ENCODE measurements at regions not wholly inside any gene's neighbourhood (a gene's known extent, or its start where the extent isn't known, plus 50 kb on each side); places are given as distances from the start of the nearest gene placed in this dataset.

DNA sequence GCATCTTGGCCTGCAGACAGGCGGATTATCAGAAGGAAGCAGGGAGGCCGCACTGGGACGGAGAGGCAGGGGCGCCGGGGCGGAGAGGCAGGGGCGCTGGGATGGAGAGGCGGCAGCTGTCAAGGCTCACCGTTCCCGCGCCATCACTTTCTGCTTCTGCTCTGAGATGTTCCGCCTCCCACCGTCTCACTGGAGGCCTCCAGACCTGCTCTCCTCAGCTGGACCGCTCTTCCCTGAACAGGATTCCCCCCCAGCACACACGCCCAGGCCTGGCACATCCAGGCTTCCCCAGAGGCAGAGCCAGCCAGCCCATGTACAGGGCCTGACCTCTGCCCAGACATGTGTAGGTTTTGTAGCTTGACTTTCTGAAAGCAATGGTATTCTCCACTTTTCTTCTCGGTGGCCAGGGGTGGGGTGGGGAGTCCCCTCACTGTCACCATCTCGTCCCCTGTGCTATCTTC lies 84.1 kb downstream of the RIPK4 start:
- no peak for ATAC-seq
- no peaks in the 10 kb centered on the region for H3K79me2 ChIP-seq (ENCODE audit: insufficient read depth, low read length)
- ChIA-PET POLR2A (interaction anchor here (2.5 to 5.1 kb wide), 2 partner anchors 24 to 32 kb away, joined by 6 to 55 read pairs; no protein-coding TSS in a partner anchor), CTCF (ENCODE audit: low intra/inter-chr PET ratio, low total read pairs) (no interaction called here)
- no peak overlapping the region for H3K9ac ChIP-seq (ENCODE audit: insufficient read depth, low read depth, low read length)
- H3K27ac ChIP-seq (ENCODE audit: extremely low read length, insufficient read depth, low read length), result no peak overlapping the region
- peaks cover 84% of the 10 kb centered on the region for H3K4me1 ChIP-seq (ENCODE audit: insufficient read depth, low read length)
- no peak overlapping the region for H3K4me2 ChIP-seq (ENCODE audit: low read depth, low read length)
- H2AFZ ChIP-seq (ENCODE audit: low read length), result no peak overlapping the region
- H3K36me3 ChIP-seq (replicated peaks in 1 of 2; ENCODE audit: control insufficient read depth in 1 of 2, insufficient read depth in 2 of 2, low read length in 2 of 2), result no peaks in the 10 kb centered on the region
- no peaks in the 10 kb centered on the region for H4K20me1 ChIP-seq (ENCODE audit: insufficient read depth, low read length)
- 76% methylated on average over 11 of the region's 17 CpGs for WGBS (ENCODE audit: low lambda C conversion rate)
- H3K4me3 ChIP-seq (replicated peaks in 1 of 3; ENCODE audit: insufficient read depth in 1 of 3, low read depth in 2 of 3, low read length in 3 of 3), result no peak overlapping the region
- no peak for DNase-seq (ENCODE audit: low spot score)
- intact Hi-C loops (cut with micrococcal nuclease; ENCODE audit: unreplicated experiment) (no loop called here), in situ Hi-C loops (cut with HindIII; ENCODE audit: extremely low pct_ligation_motif_present, low pct_unique_long_range_greater_than_20kb) (no loop called here)
- TF ChIP-seq, protein P1, sequence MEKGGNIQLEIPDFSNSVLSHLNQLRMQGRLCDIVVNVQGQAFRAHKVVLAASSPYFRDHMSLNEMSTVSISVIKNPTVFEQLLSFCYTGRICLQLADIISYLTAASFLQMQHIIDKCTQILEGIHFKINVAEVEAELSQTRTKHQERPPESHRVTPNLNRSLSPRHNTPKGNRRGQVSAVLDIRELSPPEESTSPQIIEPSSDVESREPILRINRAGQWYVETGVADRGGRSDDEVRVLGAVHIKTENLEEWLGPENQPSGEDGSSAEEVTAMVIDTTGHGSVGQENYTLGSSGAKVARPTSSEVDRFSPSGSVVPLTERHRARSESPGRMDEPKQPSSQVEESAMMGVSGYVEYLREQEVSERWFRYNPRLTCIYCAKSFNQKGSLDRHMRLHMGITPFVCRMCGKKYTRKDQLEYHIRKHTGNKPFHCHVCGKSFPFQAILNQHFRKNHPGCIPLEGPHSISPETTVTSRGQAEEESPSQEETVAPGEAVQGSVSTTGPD (CRISPR knock-in tag; IDR thresholded peaks at IDR 0.05), result no peak
- TF ChIP-seq NFRKB (IDR thresholded peaks at IDR 0.05), result no peak
- TF ChIP-seq, protein P2, sequence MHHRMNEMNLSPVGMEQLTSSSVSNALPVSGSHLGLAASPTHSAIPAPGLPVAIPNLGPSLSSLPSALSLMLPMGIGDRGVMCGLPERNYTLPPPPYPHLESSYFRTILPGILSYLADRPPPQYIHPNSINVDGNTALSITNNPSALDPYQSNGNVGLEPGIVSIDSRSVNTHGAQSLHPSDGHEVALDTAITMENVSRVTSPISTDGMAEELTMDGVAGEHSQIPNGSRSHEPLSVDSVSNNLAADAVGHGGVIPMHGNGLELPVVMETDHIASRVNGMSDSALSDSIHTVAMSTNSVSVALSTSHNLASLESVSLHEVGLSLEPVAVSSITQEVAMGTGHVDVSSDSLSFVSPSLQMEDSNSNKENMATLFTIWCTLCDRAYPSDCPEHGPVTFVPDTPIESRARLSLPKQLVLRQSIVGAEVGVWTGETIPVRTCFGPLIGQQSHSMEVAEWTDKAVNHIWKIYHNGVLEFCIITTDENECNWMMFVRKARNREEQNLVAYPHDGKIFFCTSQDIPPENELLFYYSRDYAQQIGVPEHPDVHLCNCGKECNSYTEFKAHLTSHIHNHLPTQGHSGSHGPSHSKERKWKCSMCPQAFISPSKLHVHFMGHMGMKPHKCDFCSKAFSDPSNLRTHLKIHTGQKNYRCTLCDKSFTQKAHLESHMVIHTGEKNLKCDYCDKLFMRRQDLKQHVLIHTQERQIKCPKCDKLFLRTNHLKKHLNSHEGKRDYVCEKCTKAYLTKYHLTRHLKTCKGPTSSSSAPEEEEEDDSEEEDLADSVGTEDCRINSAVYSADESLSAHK (CRISPR knock-in tag; IDR thresholded peaks at IDR 0.05; ENCODE audit: borderline replicate concordance), result no peak
- TF ChIP-seq NAIF1 (CRISPR knock-in tag; IDR thresholded peaks at IDR 0.05; ENCODE audit: borderline replicate concordance), result no peak
- TF ChIP-seq ZNF569 (CRISPR knock-in tag; IDR thresholded peaks at IDR 0.05; ENCODE audit: borderline replicate concordance), result no peak
- no peak for TF ChIP-seq TCF7 (IDR thresholded peaks at IDR 0.05; ENCODE audit: low read depth)
- TF ChIP-seq, protein P3, sequence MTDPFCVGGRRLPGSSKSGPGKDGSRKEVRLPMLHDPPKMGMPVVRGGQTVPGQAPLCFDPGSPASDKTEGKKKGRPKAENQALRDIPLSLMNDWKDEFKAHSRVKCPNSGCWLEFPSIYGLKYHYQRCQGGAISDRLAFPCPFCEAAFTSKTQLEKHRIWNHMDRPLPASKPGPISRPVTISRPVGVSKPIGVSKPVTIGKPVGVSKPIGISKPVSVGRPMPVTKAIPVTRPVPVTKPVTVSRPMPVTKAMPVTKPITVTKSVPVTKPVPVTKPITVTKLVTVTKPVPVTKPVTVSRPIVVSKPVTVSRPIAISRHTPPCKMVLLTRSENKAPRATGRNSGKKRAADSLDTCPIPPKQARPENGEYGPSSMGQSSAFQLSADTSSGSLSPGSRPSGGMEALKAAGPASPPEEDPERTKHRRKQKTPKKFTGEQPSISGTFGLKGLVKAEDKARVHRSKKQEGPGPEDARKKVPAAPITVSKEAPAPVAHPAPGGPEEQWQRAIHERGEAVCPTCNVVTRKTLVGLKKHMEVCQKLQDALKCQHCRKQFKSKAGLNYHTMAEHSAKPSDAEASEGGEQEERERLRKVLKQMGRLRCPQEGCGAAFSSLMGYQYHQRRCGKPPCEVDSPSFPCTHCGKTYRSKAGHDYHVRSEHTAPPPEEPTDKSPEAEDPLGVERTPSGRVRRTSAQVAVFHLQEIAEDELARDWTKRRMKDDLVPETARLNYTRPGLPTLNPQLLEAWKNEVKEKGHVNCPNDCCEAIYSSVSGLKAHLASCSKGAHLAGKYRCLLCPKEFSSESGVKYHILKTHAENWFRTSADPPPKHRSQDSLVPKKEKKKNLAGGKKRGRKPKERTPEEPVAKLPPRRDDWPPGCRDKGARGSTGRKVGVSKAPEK (CRISPR knock-in tag; IDR thresholded peaks at IDR 0.05; ENCODE audit: borderline replicate concordance), result no peak
- TF ChIP-seq IRF2 (CRISPR knock-in tag; IDR thresholded peaks at IDR 0.05), result no peak
- no peak for TF ChIP-seq RFX5 (IDR thresholded peaks at IDR 0.05; ENCODE audit: low read depth, low read length)
- TF ChIP-seq, protein P4, sequence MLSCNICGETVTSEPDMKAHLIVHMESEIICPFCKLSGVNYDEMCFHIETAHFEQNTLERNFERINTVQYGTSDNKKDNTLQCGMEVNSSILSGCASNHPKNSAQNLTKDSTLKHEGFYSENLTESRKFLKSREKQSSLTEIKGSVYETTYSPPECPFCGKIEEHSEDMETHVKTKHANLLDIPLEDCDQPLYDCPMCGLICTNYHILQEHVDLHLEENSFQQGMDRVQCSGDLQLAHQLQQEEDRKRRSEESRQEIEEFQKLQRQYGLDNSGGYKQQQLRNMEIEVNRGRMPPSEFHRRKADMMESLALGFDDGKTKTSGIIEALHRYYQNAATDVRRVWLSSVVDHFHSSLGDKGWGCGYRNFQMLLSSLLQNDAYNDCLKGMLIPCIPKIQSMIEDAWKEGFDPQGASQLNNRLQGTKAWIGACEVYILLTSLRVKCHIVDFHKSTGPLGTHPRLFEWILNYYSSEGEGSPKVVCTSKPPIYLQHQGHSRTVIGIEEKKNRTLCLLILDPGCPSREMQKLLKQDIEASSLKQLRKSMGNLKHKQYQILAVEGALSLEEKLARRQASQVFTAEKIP (CRISPR knock-in tag; IDR thresholded peaks at IDR 0.05; ENCODE audit: borderline replicate concordance), result no peak
- TF ChIP-seq, protein P5, sequence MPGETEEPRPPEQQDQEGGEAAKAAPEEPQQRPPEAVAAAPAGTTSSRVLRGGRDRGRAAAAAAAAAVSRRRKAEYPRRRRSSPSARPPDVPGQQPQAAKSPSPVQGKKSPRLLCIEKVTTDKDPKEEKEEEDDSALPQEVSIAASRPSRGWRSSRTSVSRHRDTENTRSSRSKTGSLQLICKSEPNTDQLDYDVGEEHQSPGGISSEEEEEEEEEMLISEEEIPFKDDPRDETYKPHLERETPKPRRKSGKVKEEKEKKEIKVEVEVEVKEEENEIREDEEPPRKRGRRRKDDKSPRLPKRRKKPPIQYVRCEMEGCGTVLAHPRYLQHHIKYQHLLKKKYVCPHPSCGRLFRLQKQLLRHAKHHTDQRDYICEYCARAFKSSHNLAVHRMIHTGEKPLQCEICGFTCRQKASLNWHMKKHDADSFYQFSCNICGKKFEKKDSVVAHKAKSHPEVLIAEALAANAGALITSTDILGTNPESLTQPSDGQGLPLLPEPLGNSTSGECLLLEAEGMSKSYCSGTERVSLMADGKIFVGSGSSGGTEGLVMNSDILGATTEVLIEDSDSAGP (CRISPR knock-in tag; IDR thresholded peaks at IDR 0.05; ENCODE audit: borderline replicate concordance), result no peak
- H3K27me3 ChIP-seq (ENCODE audit: control insufficient read depth in 1 of 2, insufficient read depth in 2 of 2, low read length in 2 of 2), result peaks cover 4 to 32% of the 10 kb centered on the region in 2 experiments; a peak in 4 of 5 replicates
- no peaks in the 10 kb centered on the region for H3K9me3 ChIP-seq (ENCODE audit: low read length)
- no TSS peak for BruUV-seq (replicated peaks)
- FAIRE-seq, result no peak

Measured in HepG2 (cell line).